ENCODE measurements at regions not wholly inside any gene's neighbourhood (a gene's known extent, or its start where the extent isn't known, plus 50 kb on each side); places are given as distances from the start of the nearest gene placed in this dataset.

DNA sequence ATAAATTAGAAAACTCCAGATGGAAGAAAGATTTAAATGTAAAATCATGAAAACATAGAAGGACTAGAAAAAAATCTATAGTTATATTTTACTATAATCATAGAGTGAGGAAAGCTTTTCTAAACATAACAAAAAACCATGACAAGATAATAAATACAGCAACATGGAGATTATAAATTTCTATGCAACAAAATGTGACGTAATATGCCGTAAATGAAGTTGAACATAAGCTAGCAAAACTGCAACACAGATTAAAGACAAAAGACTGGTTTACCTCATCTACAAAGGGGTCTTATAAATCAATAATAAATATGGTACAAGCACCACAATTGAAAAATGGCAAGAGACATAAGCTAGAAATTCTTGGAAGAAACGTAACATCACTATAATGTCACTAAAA, 140.4 kb downstream of the C4orf33 start:
- H3K36me3 ChIP-seq (replicated peaks; ENCODE audit: low read depth, low read length), result no peaks in the 10 kb centered on the region
- H4K20me1 ChIP-seq (ENCODE audit: insufficient read depth, low read length), result no peaks in the 10 kb centered on the region
- no peak overlapping the region for H3K27ac ChIP-seq (ENCODE audit: low read length)
- H3K9ac ChIP-seq (ENCODE audit: low read length), result no peak overlapping the region
- no peak overlapping the region for H3K4me2 ChIP-seq (ENCODE audit: low read length)
- H3K27me3 ChIP-seq (ENCODE audit: low read depth, low read length), result no peaks in the 10 kb centered on the region
- no peaks in the 10 kb centered on the region for H3K4me1 ChIP-seq (ENCODE audit: low read length)
- H3K9me3 ChIP-seq (ENCODE audit: insufficient read depth, low read length), result no peaks in the 10 kb centered on the region
- H2AFZ ChIP-seq (ENCODE audit: low read depth, low read length), result no peak overlapping the region
- no peaks in the 10 kb centered on the region for H3K79me2 ChIP-seq (ENCODE audit: low read length)
- TF ChIP-seq EZH2phosphoT487 (IDR thresholded peaks at IDR 0.05; ENCODE audit: low read depth), result no peak
- TF ChIP-seq, protein P1, sequence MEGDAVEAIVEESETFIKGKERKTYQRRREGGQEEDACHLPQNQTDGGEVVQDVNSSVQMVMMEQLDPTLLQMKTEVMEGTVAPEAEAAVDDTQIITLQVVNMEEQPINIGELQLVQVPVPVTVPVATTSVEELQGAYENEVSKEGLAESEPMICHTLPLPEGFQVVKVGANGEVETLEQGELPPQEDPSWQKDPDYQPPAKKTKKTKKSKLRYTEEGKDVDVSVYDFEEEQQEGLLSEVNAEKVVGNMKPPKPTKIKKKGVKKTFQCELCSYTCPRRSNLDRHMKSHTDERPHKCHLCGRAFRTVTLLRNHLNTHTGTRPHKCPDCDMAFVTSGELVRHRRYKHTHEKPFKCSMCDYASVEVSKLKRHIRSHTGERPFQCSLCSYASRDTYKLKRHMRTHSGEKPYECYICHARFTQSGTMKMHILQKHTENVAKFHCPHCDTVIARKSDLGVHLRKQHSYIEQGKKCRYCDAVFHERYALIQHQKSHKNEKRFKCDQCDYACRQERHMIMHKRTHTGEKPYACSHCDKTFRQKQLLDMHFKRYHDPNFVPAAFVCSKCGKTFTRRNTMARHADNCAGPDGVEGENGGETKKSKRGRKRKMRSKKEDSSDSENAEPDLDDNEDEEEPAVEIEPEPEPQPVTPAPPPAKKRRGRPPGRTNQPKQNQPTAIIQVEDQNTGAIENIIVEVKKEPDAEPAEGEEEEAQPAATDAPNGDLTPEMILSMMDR (IDR thresholded peaks at IDR 0.05; ENCODE audit: low read depth, low read length), result no peak
- H3K4me3 ChIP-seq (ENCODE audit: low read length), result no peak overlapping the region

DNA sequence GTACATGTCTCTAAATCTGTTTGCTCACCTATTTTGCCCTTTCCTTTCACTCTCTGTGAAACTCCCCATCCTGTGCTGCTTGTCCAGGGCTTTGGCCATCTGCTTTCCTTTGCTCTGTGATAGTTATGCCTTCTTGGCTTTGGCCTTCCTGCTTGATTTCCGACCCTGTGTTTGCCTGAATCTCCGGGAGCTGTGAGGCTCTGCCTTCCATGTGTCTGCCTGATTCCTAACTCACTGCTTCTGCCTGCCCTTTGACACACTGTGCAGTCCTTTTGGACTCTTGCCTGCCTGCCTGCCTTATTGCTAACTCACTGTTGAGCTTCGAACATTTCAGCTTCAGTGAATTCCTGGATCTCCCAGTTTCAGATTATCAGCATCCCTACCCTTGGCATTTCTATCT, 143.1 kb downstream of the C4orf33 start:
- no peaks in the 10 kb centered on the region for H3K4me1 ChIP-seq (ENCODE audit: low read length)
- no peak overlapping the region for H3K9ac ChIP-seq (ENCODE audit: low read length)
- H3K4me2 ChIP-seq (ENCODE audit: low read length), result no peak overlapping the region
- H4K20me1 ChIP-seq (ENCODE audit: insufficient read depth, low read length), result no peaks in the 10 kb centered on the region
- H3K36me3 ChIP-seq (replicated peaks; ENCODE audit: low read depth, low read length), result no peaks in the 10 kb centered on the region
- no peak overlapping the region for H3K4me3 ChIP-seq (ENCODE audit: low read length)
- H3K9me3 ChIP-seq (ENCODE audit: insufficient read depth, low read length), result no peaks in the 10 kb centered on the region
- no peaks in the 10 kb centered on the region for H3K79me2 ChIP-seq (ENCODE audit: low read length)
- no peak overlapping the region for H3K27ac ChIP-seq (ENCODE audit: low read length)
- no peak for TF ChIP-seq EZH2phosphoT487 (IDR thresholded peaks at IDR 0.05; ENCODE audit: low read depth)
- TF ChIP-seq, protein P1 (IDR thresholded peaks at IDR 0.05; ENCODE audit: low read depth, low read length), result no peak
- no peak overlapping the region for H2AFZ ChIP-seq (ENCODE audit: low read depth, low read length)
- H3K27me3 ChIP-seq (ENCODE audit: low read depth, low read length), result no peaks in the 10 kb centered on the region

DNA sequence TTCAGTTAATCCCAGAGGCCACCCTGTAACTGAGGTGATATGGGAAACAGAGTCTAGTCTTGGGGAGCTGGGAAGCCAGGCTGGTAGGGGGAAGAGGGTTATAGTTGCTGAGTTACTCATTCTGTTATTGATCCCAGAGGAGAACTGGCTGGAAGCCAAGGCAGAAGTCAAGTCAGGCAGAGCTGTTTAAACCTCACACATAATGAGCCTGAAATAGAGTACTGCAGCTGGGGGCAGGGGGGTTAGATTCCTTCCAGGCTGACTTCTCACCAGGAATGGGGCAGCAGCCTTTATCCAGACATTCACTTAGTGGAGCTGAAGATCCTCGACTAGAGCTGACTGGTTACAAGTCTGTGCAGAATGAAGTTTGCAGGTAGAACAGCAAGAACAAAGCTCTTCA, 144.9 kb downstream of the C4orf33 start:
- no peak for TF ChIP-seq EZH2phosphoT487 (IDR thresholded peaks at IDR 0.05; ENCODE audit: low read depth)
- TF ChIP-seq, protein P1 (IDR thresholded peaks at IDR 0.05; ENCODE audit: low read depth, low read length), result no peak
- Histone ChIP-seq H3K4me2 (ENCODE audit: low read length) (no peak overlapping the region), H3K36me3 (replicated peaks; ENCODE audit: low read depth, low read length) (no peaks in the 10 kb centered on the region), H3K9ac (ENCODE audit: low read length) (no peak overlapping the region), H2AFZ (ENCODE audit: low read depth, low read length) (no peak overlapping the region), H3K4me3 (ENCODE audit: low read length) (no peak overlapping the region), H4K20me1 (ENCODE audit: insufficient read depth, low read length) (no peaks in the 10 kb centered on the region), H3K79me2 (ENCODE audit: low read length) (no peaks in the 10 kb centered on the region), H3K4me1 (ENCODE audit: low read length) (no peaks in the 10 kb centered on the region), H3K27ac (ENCODE audit: low read length) (no peak overlapping the region), H3K9me3 (ENCODE audit: insufficient read depth, low read length) (no peaks in the 10 kb centered on the region), H3K27me3 (ENCODE audit: low read depth, low read length) (no peaks in the 10 kb centered on the region)

DNA sequence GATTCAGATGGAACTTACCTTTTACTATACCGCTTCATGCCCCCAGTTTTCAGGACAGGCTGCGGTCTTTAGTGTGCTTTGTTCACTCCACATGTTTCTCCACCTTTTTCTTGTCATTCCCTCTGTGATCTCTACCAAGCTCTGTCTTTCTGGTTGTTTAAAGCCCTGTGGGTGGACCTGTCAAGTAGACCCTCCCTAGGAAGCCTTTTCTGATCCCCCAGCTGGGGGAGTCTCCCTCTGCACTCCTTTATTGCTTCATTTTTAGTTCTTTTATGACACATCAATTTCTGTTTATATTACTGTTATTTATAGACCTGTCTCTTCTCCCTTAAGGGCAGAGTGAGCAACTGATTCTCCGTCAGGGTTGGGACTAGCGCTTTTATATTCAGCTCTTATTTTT, 150.2 kb downstream of the C4orf33 start:
- no peaks in the 10 kb centered on the region for H3K79me2 ChIP-seq (ENCODE audit: low read length)
- H3K27me3 ChIP-seq (ENCODE audit: low read depth, low read length), result no peaks in the 10 kb centered on the region
- no peaks in the 10 kb centered on the region for H3K36me3 ChIP-seq (replicated peaks; ENCODE audit: low read depth, low read length)
- H3K9ac ChIP-seq (ENCODE audit: low read length), result no peak overlapping the region
- no peak for TF ChIP-seq EZH2phosphoT487 (IDR thresholded peaks at IDR 0.05; ENCODE audit: low read depth)
- TF ChIP-seq, protein P1 (IDR thresholded peaks at IDR 0.05; ENCODE audit: low read depth, low read length), result no peak
- no peaks in the 10 kb centered on the region for H3K4me1 ChIP-seq (ENCODE audit: low read length)
- H3K9me3 ChIP-seq (ENCODE audit: insufficient read depth, low read length), result no peaks in the 10 kb centered on the region
- no peak overlapping the region for H3K4me2 ChIP-seq (ENCODE audit: low read length)
- no peaks in the 10 kb centered on the region for H4K20me1 ChIP-seq (ENCODE audit: insufficient read depth, low read length)
- H2AFZ ChIP-seq (ENCODE audit: low read depth, low read length), result no peak overlapping the region
- H3K4me3 ChIP-seq (ENCODE audit: low read length), result no peak overlapping the region
- H3K27ac ChIP-seq (ENCODE audit: low read length), result no peak overlapping the region

All from OCI-LY3 (cell line).